ENCODE measurements at regions not wholly inside any gene's neighbourhood (a gene's known extent, or its start where the extent isn't known, plus 50 kb on each side); places are given as distances from the start of the nearest gene placed in this dataset.

- no peaks in the 10 kb centered on the region for H3K36me3 ChIP-seq (replicated peaks in 1 of 2; ENCODE audit: control insufficient read depth in 1 of 2, insufficient read depth in 2 of 2, low read length in 2 of 2)
- ChIA-PET CTCF (ENCODE audit: low intra/inter-chr PET ratio, low total read pairs) (no interaction called here), POLR2A (no interaction called here)
- DNase-seq (ENCODE audit: low spot score) (no peak), FAIRE-seq (no peak), ATAC-seq (no peak)
- in situ Hi-C loops (cut with HindIII; ENCODE audit: extremely low pct_ligation_motif_present, low pct_unique_long_range_greater_than_20kb): no loop called here
- H4K20me1 ChIP-seq (ENCODE audit: insufficient read depth, low read length): no peaks in the 10 kb centered on the region; the same call in 1 of the 2 replicates
- H2AFZ ChIP-seq (ENCODE audit: low read length): no peak overlapping the region
- H3K4me3 ChIP-seq (replicated peaks in 1 of 3; ENCODE audit: insufficient read depth in 1 of 3, low read depth in 2 of 3, low read length in 3 of 3): no peak overlapping the region
- no TSS peak for BruUV-seq (replicated peaks)
- WGBS (ENCODE audit: low lambda C conversion rate): 7% methylated on average over 1 of the region's 1 CpG
- no peaks in the 10 kb centered on the region for H3K27me3 ChIP-seq (ENCODE audit: control insufficient read depth in 1 of 2, insufficient read depth in 2 of 2, low read length in 2 of 2)
- H3K4me1 ChIP-seq (ENCODE audit: insufficient read depth, low read length): no peaks in the 10 kb centered on the region
- H3K79me2 ChIP-seq (ENCODE audit: insufficient read depth, low read length): no peaks in the 10 kb centered on the region
- H3K27ac ChIP-seq (ENCODE audit: extremely low read length, insufficient read depth, low read length): no peak overlapping the region
- H3K9me3 ChIP-seq (ENCODE audit: low read length): no peaks in the 10 kb centered on the region
- no peak overlapping the region for H3K4me2 ChIP-seq (ENCODE audit: low read depth, low read length)
- intact Hi-C loops (cut with micrococcal nuclease; ENCODE audit: unreplicated experiment): no loop called here
- TF ChIP-seq ZNF12 (CRISPR knock-in tag; IDR thresholded peaks at IDR 0.05) (no peak), BATF2 (CRISPR knock-in tag; IDR thresholded peaks at IDR 0.05) (no peak), GATAD2A (CRISPR knock-in tag; IDR thresholded peaks at IDR 0.05) (no peak), ZNF75D (CRISPR knock-in tag; IDR thresholded peaks at IDR 0.05; ENCODE audit: borderline replicate concordance) (no peak), NR2F2 (IDR thresholded peaks at IDR 0.05; ENCODE audit: borderline replicate concordance, low read depth) (no peak), NR2C2 (CRISPR knock-in tag; IDR thresholded peaks at IDR 0.05; ENCODE audit: borderline replicate concordance) (no peak), ISL2 (CRISPR knock-in tag; IDR thresholded peaks at IDR 0.05) (no peak), MATR3 (CRISPR knock-in tag; IDR thresholded peaks at IDR 0.05) (no peak), YEATS2 (CRISPR knock-in tag; IDR thresholded peaks at IDR 0.05; ENCODE audit: borderline replicate concordance) (no peak), HIVEP1 (CRISPR knock-in tag; IDR thresholded peaks at IDR 0.05) (no peak), NFKBIZ (CRISPR knock-in tag; IDR thresholded peaks at IDR 0.05) (no peak), ATF4 (CRISPR knock-in tag; IDR thresholded peaks at IDR 0.05) (no peak), ZNF10 (CRISPR knock-in tag; IDR thresholded peaks at IDR 0.05; ENCODE audit: borderline replicate concordance, low read depth) (no peak), ZC3H13 (CRISPR knock-in tag; IDR thresholded peaks at IDR 0.05) (no peak), MNT (IDR thresholded peaks at IDR 0.05) (no peak)
- no peak overlapping the region for H3K9ac ChIP-seq (ENCODE audit: insufficient read depth, low read depth, low read length)
Measured at GRCh38 chr3:166472015-166472414, 634.8 kb upstream of the BCHE start.

Measured in HepG2 (cell line).